T-helper 1 cell treated with Interleukin-12 subunit alpha and Interleukin-12 subunit beta and Interleukin-4 antibody, amounts not matched to agents 30 ng/mL and 1 ng/mL, for 36 hours (primary cell): ENCODE measurements at regions not wholly inside any gene's neighbourhood (a gene's known extent, or its start where the extent isn't known, plus 50 kb on each side); places are given as distances from the start of the nearest gene placed in this dataset.
"Not testable (repeated sequence)": the region's sequence is repeated elsewhere in the genome, so short reads cannot be mapped to it uniquely, and the experiment has no call there.

Experiments used
- intact Hi-C: fragments of 100-400 bp; cut with micrococcal nuclease; formaldehyde crosslinking; loops from one replicate; pipeline ENCODE4 v1.15.1; 2024

DNA sequence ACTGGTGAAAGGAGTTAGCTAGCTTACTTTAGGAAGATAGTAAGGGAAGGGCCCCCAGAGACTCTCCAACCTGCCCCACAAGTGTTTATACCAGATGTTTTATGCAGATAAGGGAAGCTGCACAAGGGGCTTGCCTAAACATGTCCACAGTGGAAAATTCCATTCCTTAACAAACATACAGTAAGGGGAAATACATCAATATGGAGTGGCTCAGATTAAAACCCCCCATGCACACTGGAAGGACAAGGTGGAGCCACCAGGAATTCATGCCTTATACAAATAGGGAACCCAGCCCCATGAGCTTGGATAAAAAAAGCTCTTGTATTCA lies 106.3 kb upstream of the GPBP1 start:
- intact Hi-C loops, result no loop called here

GRCh38 chr5:57069115-57069835 lies 104.6 kb upstream of the GPBP1 start:
- intact Hi-C loops, result no loop called here

DNA sequence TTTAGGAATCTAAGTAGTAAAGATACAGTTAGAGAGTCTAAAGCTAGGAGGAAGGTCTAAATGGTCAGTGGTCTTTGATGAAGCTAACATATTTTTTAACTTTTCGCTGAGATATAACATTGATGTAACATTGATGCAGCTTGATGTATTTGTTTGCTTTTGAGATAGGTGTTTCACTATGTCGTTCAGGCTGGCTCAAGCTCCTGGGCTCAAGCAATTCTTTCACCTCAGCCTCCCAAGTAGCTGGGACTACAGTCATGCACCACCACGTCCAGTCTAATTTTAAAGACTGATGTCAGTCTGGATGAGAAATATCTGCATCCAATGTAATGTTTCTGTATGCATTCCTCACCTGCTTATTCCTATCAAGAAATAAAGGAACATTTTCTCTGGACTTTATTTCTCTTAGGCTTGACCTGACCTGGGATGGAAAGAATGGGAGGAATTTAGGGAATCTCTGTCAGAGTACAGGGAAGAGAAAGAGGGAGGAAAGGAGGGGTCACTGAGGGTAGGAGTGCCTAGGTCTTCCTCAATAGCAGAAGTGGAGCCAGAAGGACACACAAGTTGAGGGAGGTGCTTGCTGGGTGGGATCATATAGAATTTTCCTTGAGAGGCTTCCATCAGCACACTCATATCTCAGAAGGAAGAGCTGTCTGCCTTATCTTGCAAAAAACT lies 101.5 kb upstream of the GPBP1 start:
- intact Hi-C loops, result no loop called here

- intact Hi-C loops, result no loop called here
Measured at GRCh38 chr5:57082441-57083067, 91.3 kb upstream of the GPBP1 start.

DNA sequence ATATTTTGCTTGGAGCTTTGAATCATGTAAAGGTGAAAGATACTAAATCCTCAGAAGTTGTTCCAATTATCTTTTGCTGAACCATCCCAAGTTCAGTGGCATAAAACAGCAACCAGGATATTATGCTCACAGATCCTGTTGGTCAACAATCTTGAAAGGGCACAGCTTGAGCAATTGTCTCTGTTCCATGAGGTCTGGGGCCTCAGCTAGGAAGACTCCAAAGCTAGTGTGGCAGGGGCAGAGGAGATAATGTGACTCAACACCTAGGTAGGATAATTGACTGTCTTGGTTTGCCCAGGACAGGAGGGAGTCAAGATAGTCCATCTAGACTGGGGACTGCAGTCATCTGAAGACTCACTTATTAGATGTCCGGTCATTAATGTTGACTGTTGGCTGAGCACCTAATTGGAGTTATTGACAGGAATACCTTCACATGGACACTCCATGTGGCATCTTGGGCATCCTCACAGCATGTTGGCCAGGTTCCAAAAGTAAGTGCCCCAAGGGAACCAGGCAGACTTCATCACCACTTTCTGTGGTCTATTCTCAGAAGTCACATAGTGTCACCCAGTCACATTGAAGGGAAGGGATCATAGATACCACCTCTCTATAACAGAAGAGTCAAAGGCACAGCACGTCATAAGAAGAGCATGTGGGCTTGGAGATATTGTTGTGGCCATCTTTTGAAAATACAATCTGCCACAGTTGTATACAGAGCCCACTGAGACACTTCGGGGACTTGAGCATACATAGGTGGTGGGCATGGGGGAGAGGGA lies 88.4 kb upstream of the GPBP1 start:
- intact Hi-C loops, result no loop called here

DNA sequence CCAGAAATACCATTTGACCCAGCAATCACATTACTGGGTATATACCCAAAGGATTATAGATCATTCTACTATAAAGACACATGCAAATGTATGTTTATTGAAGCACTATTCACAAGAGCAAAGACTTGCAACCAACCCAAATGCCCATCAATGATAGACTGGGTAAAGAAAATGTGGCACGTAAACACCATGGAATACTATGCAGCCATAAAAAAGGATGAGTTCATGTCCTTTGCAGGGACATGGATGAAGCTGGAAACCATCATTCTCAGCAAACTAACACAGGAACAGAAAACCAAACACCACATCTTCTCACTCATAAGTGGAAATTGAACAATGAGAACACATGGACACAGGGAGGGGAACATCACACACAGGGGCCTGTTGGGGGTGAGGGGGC lies 85.9 kb upstream of the GPBP1 start:
- intact Hi-C loops, result not testable (repeated sequence)

GRCh38 chr5:57094753-57095683 lies 78.8 kb upstream of the GPBP1 start:
- intact Hi-C loops, result loop anchor here (1.0 kb wide), 1 partner anchor 194 kb away; no protein-coding TSS in a partner anchor

DNA sequence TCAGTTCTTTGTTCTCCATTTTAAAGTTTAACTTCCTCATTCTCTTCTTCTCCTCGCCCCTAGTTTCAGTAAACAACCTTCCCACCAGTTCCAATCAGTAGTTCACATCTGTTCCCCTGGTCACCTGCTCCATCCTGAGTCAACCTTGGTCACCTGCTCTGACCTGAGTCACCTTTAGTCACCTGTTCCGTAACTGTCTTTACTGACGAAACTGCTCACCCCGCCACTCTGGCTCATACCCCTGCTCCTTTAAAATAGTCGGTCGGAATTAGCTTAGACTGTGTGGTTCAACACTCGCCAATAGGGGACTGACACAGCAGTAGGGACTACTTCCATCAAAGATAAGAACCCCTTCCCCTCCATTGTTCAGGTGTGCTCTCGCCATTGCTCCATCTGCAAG lies 76.3 kb upstream of the GPBP1 start:
- intact Hi-C loops, result no loop called here

GRCh38 chr5:57102189-57102904 lies 71.5 kb upstream of the GPBP1 start:
- intact Hi-C loops, result no loop called here

DNA sequence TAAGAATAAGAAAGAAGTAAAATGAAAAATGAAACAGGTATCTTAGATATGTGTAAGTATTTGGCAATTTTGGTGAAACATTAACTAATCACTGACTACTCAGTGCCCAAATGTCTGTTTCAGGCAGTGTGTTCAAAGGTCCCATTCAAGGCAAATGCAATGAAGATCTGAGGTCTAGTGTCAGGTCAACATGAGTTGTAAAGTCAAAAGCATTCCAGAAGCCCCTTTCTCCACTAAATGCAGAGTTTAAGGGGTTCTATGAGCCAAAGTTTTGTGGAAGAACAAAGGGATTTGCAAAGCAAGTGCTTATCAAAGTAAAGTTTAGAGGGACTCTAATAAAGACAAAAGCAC lies 71.0 kb upstream of the GPBP1 start:
- intact Hi-C loops, result no loop called here

DNA sequence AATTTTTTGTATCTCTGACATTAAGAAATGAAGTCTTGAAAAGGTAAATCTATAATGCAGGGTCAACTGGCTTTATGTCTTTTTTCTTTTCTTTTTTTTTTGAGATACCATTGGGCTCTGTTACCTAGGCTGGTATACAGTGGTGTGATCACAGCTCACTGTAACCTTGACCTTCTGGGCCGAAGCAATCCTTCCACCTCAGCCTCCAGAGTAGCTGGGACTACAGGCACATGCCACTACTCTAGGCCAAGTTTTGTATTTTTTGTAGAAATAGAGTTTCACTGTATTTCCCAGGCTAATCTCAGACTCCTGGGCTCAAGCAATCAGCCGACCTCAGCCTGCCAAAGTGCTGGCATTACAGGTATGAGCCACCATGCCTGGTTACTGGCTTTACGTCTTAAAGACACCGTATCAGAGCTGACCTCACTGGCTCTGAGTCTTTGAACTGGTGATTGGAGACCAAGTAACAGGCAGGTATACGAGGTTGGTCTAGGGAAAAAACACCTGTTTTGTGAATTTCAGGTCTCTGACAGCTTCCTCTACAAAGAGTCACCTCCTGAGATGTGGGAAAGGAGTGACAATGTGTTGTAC lies 70.4 kb upstream of the GPBP1 start:
- intact Hi-C loops, result no loop called here

DNA sequence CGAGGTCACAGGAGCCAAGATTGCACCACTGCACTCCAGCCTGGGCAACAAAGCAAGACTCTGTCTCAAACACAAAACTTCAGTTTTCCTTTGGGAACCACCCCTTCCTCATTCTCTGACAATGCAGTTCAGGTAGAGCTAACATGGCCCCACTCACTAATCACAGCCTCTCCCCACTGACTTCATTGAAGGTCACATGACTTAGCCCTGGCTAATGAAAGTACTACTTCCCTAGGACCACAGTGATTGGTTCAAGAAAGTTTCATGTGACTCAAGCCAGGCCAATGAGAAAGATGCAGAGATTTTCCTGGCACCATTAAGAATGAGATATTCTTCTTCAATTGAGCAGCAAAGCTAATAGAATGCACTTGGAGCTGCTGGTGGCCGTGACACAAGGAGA lies 67.2 kb upstream of the GPBP1 start:
- intact Hi-C loops, result no loop called here

DNA sequence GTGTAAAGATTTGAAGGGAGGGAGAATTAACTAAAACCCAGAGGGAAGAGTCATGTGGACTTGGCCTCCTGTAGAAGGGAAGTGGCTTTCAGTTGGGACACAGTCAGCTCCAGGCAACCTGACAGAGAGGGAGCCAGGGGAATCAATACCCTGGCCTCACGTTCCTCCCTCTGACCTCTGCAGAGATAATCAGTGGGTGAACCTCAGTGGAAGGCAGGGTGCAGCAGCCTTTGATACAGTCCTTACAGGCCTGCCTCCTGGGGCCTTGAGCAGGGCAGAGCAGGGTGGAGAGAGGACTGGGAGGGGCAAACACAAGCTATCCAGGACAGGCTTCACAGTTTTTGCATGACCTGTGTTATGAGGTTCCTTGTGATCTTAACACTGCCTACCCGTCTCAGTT lies 61.9 kb upstream of the GPBP1 start:
- intact Hi-C loops, result no loop called here

DNA sequence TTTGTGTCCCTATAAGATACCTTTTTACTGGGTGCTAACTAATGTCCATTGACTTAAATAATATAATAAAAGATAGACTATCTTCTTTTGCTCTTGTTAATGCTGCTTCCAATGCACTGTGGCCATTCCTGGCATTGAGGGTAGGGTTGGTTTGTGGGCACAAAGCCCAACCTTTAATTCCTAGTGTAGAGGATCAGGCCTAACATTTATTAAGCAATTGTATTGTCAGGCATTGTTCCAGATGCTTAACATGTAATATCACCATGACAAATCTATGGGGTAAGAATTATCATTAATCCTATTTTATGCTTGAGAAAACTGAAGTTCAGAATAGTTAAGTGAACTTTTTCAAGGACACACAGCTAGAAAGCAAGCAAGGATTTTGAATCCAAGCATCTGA lies 60.4 kb upstream of the GPBP1 start:
- intact Hi-C loops, result no loop called here

GRCh38 chr5:57117596-57117995 lies 56.3 kb upstream of the GPBP1 start:
- intact Hi-C loops, result loop anchor here (1.0 to 5.0 kb wide), 7 partner anchors 21 to 789 kb away; partner anchors contain the start of genes MAP3K1, MIER3 and SETD9

- intact Hi-C loops, result loop anchor here (5.0 kb wide), 1 partner anchor 302 kb away; the partner anchor contains the start of gene MAP3K1
Measured at GRCh38 chr5:57119031-57119430, 54.8 kb upstream of the GPBP1 start.

DNA sequence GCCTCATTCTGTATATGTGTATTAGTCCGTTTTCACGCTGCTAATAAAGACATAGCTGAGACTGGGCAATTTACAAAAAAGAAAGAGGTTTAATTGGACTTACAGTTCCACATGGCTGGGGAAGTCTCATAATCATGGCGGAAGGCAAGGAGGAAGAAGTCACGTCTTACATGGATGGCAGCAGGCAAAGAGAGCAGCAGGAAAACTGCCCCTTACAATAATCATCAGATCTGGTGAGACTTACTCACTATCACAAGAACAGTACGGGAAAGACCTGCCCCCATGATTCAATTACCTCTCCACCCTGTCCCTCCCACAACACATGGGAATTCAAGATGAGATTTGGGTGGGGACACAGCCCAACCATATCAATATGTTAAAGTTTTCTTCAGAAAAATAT lies 49.8 kb upstream of the GPBP1 start:
- intact Hi-C loops, result no loop called here
